Panc1 (cell line): ENCODE measurements at regions not wholly inside any gene's neighbourhood (a gene's known extent, or its start where the extent isn't known, plus 50 kb on each side); places are given as distances from the start of the nearest gene placed in this dataset.

ENCODE experiments used
- ATAC-seq: fragments of 200-7000 bp; cut with Tn5 transposase; 2 replicates; pipeline ENCODE4 v1.9.1; 2020; ENCODE audit warnings: mild to moderate bottlenecking, moderate library complexity
- BruUV-seq: library from RNA; stranded (reverse); fragments of 400-500 nt; replicated peaks from 2 replicates; lab custom pipeline; 2021; lab: Mats Ljungman, UMichigan
- CTCF ChIA-PET: fragments of 300-600 bp; sonication (Branson Sonifier 250); formaldehyde crosslinking; loops from one replicate; lab custom pipeline; 2022; ENCODE audit warnings: antibody characterized with exemption; lab: Charles Lee
- POLR2A ChIA-PET: fragments of 300-600 bp; sonication (Branson Sonifier 250); formaldehyde crosslinking; loops from one replicate; lab custom pipeline; 2022; ENCODE audit warnings: antibody characterized with exemption; lab: Charles Lee
- DNase-seq: peaks from one replicate; pipeline ENCODE4 v3.0.0-alpha.2; 2010; ENCODE audit warnings: low read depth, low spot score
- H3K27ac ChIP-seq: 2 replicates; pipeline ENCODE4 v1.5.1; 2011; ENCODE audit warnings: mild to moderate bottlenecking, low read length, inconsistent platforms
- H3K27me3 ChIP-seq: fragments of 200-500 bp; sonication (Bioruptor generic); 2 replicates; pipeline ENCODE4 v1.6.0; 2014; ENCODE audit warnings: low read length, inconsistent platforms; ENCODE audit not compliant: control insufficient read depth, insufficient read depth
- H3K36me3 ChIP-seq: fragments of 200-500 bp; sonication (Bioruptor generic); 2 replicates; pipeline ENCODE4 v1.5.1; 2014; ENCODE audit warnings: inconsistent platforms, mild to moderate bottlenecking, low read length, moderate library complexity; ENCODE audit not compliant: control insufficient read depth, insufficient read depth
- H3K4me1 ChIP-seq: 2 replicates; pipeline ENCODE4 v1.5.1; 2011; ENCODE audit warnings: inconsistent platforms, mild to moderate bottlenecking, low read length, moderate library complexity; ENCODE audit not compliant: control insufficient read depth, insufficient read depth
- H3K4me3 ChIP-seq, 2 experiments: 2 replicates each; pipeline ENCODE4 v1.5.1; 2011 to 2012; ENCODE audit warnings: low read depth in 2 of 2, low read length in 2 of 2, mild to moderate bottlenecking in 2 of 2, inconsistent platforms in 1 of 2, moderate library complexity in 1 of 2
- H3K9me3 ChIP-seq: fragments of 200-500 bp; sonication (Bioruptor generic); 2 replicates; pipeline ENCODE4 v1.5.1; 2014; ENCODE audit warnings: low read depth, mild to moderate bottlenecking, inconsistent platforms, low read length, moderate library complexity; ENCODE audit not compliant: control insufficient read depth, insufficient read depth
- CTCF ChIP-seq: fragments of 450-650 bp; IDR thresholded peaks from 2 replicates; pipeline ENCODE4 v1.5.1; 2017; ENCODE audit warnings: mild to moderate bottlenecking
- POLR2AphosphoS5 ChIP-seq: IDR thresholded peaks from 2 replicates; pipeline ENCODE4 v1.6.1; 2012; ENCODE audit warnings: mild to moderate bottlenecking, low read depth, low read length, moderate library complexity
- REST ChIP-seq, 2 experiments: IDR thresholded peaks; 2 replicates each; pipeline ENCODE4 v1.6.1; 2011 to 2012; ENCODE audit warnings: low read depth in 2 of 2, control low read depth in 1 of 2, low read length in 1 of 2, mild to moderate bottlenecking in 1 of 2, moderate library complexity in 1 of 2; ENCODE audit not compliant: insufficient read depth in 1 of 2
- SIN3A ChIP-seq: IDR thresholded peaks from 2 replicates; pipeline ENCODE4 v1.6.1; 2012; ENCODE audit warnings: low read depth, mild to moderate bottlenecking, low read length, moderate library complexity, borderline replicate concordance; ENCODE audit not compliant: insufficient read depth
- TCF7L2 ChIP-seq: IDR thresholded peaks from 2 replicates; pipeline ENCODE4 v1.6.1; 2011; ENCODE audit warnings: mild to moderate bottlenecking, low read depth, low read length, inconsistent platforms
- in situ Hi-C: cut with HindIII; loops from 2 replicates; pipeline ENCODE4 v1.10.0; 2016; ENCODE audit warnings: low sequenced_read_pairs, low pct_unique_long_range_greater_than_20kb
- intact Hi-C: fragments of 100-400 bp; cut with micrococcal nuclease; formaldehyde crosslinking; loops from one replicate; pipeline ENCODE4 v1.10.0; 2022; ENCODE audit not compliant: unreplicated experiment

- Histone ChIP-seq H3K36me3 (no peaks in the 10 kb centered on the region), H3K27me3 (no peaks in the 10 kb centered on the region; the same call in 1 of the 2 replicates), H3K9me3 (no peaks in the 10 kb centered on the region), H3K27ac (no peak overlapping the region), H3K4me3 (no peak overlapping the region), H3K4me1 (no peaks in the 10 kb centered on the region)
- intact Hi-C loops: no loop called here
- in situ Hi-C loops: no loop called here
- BruUV-seq: no TSS peak
- no peak for TF ChIP-seq REST (IDR thresholded peaks at IDR 0.05; ENCODE audit: insufficient read depth in 1 of 2, low read depth in 2 of 2, low read length in 1 of 2)
- no peak for TF ChIP-seq CTCF
- TF ChIP-seq POLR2AphosphoS5: no peak
- TF ChIP-seq SIN3A: no peak
- TF ChIP-seq TCF7L2: no peak
- DNase-seq (no peak), ATAC-seq (no peak)
- ChIA-PET CTCF (no interaction called here), POLR2A (no interaction called here)
These were observed 87.7 kb downstream of the TMEM18 start for GRCh38 chr2:589281-590130.

GRCh38 chr2:588074-588645 lies 89.0 kb downstream of the TMEM18 start:
- Histone ChIP-seq H3K36me3 (no peaks in the 10 kb centered on the region), H3K9me3 (no peaks in the 10 kb centered on the region), H3K27ac (no peak overlapping the region), H3K4me3 (no peak overlapping the region), H3K4me1 (no peaks in the 10 kb centered on the region), H3K27me3 (no peaks in the 10 kb centered on the region; the same call in 1 of the 2 replicates)
- CTCF ChIA-PET: no interaction called here
- ATAC-seq: no peak
- BruUV-seq: no TSS peak
- POLR2A ChIA-PET: no interaction called here
- intact Hi-C loops (no loop called here), in situ Hi-C loops (no loop called here)
- DNase-seq: no peak
- no peak for TF ChIP-seq TCF7L2
